Stimulated activated CD4-positive, alpha-beta T cell treated with anti-CD3 and anti-CD28 coated beads, TNF-alpha, amount 100 ng/mL, for 48 hours (primary cell): ENCODE measurements at regions not wholly inside any gene's neighbourhood (a gene's known extent, or its start where the extent isn't known, plus 50 kb on each side); places are given as distances from the start of the nearest gene placed in this dataset.

ENCODE experiments used
- DNase-seq, 3 donors: peaks; one replicate each; pipeline ENCODE4 v3.0.0-alpha.2; 2020; ENCODE audit warnings: low read depth in 3 of 3

- no peak for DNase-seq
These were observed 152.2 kb upstream of the AFDN start for GRCh38 chr6:167674486-167674885.

DNA sequence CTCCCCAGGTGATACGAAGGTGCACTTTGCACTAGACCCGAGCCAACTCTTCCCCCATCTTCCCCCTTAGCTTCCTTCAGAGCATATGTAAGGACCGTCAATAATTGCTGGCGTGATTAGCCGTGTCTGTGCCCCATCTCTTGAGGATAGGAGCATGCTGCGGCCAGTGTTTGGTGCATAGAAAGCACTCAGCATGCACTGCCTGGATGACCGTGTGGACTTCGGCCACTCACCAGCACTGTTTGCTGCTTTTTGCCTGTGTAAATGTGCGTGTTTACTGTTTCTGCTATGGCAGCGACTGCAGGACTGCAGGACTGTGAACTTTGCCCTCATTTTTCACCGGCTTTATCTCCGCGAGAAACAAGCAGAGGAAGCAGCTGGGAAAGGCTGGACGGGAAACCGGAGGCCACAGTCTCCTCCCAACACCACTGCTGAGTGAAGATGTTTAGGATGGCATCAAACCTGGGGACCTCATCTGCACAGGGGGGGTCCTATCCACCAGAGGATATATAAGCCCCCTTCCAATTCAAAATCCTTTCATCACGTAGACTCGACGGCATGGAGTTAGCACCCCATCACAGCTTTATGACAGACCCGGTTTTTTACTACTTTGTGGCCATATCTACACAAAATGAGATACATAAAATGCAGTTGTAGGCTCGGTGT is 150.6 kb upstream of the AFDN start:
- no peak for DNase-seq

GRCh38 chr6:167676666-167677421 is 149.9 kb upstream of the AFDN start:
- DNase-seq = no peak

DNA sequence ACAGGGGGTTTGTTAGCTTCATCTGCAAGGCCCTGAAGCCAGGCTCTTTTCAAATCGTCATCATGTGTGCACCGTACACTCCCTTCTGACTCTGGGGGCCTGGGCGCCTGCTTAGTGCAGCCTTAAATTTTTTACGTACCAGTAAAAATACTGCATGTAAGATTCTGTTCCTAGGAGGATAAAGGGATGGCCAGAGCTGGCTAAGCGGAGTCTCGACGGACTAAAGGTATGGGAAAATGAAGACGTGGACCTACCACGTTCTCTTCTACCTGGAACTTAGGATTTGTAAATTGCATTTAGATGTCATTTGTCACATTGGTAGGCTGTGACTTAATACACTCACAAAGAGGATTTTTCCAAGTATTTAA is 149.3 kb upstream of the AFDN start:
- DNase-seq = no peak

- no peak for DNase-seq
These were observed 148.3 kb upstream of the AFDN start for GRCh38 chr6:167678102-167679101.

DNA sequence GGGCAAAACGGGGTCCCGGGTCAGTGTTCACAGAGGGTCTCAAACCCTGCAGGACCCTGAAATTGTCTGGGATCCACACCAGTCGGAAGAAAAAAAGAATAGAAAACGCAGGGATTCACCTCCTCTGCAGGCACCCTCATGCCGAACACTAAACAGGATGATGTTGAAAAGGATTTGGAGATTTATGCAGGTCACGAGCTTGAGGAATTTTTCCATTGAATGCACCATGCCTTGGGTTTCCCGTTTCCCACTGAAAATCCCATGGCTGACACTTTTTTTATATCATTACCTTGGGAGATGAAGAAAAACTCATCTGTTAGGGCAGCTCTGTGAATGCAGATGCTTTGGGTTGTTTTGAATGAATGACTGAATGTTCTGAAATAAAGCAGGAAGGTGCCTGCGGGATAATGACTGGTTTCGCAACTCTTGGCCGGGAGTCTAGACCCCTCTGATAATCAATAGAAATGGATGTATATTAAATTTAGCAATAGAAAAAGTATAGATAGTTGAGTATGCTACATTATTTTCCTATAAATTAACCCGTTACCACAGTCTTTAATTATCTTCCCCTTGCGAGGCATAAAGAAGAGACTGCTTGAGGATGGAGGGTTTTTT is 147.5 kb upstream of the AFDN start:
- DNase-seq = no peak

DNA sequence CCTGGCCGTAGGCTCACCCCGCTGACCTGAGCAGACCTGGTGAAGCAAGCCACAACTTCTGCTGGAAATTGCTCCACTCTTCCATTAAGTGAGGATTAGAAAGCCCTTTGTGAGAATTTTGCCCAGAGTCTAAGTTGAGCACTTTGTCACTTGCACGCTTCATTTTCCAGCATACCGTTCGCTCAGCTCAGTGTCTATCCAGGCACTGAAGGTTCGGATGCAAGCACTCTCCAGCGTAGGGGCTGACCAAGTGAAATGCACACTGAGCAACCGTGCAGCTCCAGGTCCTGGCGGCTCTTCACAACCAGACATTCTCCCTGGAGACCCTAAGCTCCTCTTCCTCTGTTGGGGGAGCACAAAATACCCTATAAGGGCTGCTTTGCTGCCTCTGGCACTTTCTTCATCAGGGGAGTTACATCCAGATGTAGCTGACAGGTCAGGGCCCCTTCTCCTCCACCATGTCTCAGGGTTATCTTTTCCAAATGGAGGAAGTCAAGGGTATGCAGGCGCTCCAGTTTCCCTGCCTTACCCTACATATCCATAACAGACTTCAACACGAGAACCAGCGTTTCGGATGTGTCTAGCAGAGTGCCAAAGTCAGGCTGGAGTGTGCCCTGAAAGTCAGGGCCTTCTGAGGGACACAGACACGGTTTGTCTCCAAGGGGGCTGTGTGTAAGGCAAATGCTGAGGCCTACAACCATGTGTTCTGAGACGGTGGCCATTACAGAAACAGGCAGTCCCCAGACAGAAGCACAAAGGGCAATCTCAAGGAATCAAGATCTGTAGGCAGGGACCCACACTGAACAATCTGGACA is 146.7 kb upstream of the AFDN start:
- no peak for DNase-seq

GRCh38 chr6:167680605-167681149 is 146.0 kb upstream of the AFDN start:
- no peak for DNase-seq

DNA sequence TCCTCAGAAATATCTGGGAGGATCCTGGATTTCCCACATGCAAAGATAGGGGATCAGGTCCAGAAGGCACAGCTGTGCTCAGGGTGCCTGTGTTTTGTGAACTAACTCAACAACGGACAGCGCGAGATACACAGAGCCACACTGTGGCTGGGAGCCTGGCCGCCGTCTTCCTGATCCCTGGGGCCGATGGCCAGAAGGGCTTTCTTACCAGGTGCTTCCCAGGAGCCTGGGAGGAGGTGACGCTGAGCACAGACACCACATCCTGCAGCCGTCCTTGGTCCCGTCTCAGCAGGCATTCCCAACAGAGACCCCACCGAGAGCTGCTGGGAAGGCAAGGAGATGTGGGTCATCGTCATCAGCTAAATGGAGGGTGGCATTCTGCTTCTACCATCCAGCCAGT is 144.6 kb upstream of the AFDN start:
- no peak for DNase-seq

GRCh38 chr6:167682546-167683027 is 144.1 kb upstream of the AFDN start:
- no peak for DNase-seq

- DNase-seq = no peak
These were observed 143.5 kb upstream of the AFDN start for GRCh38 chr6:167683028-167683862.

DNA sequence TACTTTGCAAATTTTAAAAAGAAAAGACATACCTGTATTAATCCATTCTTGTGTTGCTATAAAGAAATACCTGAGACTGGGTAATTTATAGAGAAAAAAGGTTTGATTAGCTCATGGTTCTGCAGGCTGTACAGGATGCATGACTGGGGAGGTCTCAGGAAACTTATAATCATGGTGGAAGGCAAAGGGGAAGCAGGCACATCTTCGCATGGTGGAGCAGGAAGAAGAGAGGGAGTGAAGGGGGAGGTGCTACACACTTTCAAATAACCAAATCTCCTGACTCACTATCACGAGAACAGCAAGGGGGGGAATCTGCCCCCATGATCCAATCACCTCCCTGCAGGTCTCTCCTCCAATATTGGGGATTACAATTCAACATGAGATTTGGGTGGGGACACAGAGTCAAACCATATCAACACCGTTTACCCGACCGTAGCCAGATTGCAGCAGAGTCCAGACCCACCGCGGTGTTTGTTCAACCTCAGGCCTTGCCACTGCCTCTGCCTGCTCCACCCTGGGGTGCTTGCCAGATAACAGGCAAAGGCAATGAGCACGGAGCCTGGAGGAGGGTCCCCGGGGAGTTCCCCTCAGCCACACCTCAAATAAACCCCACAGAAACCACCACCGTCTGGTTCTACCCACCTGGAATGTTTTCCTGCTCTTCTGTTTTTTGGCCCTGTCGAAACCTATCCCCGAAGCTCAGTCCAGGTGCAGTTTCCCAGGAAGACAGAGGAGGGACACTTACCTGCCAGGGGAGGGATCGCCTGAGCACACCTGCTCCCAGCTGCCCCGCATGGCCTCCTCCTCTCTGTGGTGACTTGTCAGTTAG is 142.2 kb upstream of the AFDN start:
- DNase-seq = no peak

DNA sequence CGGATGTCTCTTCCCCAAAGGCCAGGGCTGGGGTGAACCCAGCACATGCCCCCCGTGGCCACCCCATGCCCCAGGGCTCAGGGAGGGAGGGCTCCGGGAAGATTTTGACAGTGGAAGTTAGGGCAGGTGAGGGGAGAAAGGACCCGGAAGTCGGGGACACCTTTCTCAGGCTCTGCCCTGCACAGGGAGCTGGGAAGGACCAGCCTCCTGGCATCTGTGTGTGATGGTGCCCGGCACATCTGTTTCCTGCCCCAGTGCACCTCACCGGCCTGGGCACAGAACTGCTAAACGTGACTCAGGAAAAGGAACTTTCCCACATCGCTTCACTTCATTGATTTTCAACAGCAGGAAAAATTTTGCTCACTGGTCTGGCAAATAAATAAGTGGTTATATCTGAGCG is 141.1 kb upstream of the AFDN start:
- DNase-seq = no peak

GRCh38 chr6:167686204-167686893 is 140.4 kb upstream of the AFDN start:
- DNase-seq = no peak

- DNase-seq = no peak
These were observed 139.5 kb upstream of the AFDN start for GRCh38 chr6:167687116-167687725.

- DNase-seq = no peak
These were observed 138.6 kb upstream of the AFDN start for GRCh38 chr6:167688123-167688522.

DNA sequence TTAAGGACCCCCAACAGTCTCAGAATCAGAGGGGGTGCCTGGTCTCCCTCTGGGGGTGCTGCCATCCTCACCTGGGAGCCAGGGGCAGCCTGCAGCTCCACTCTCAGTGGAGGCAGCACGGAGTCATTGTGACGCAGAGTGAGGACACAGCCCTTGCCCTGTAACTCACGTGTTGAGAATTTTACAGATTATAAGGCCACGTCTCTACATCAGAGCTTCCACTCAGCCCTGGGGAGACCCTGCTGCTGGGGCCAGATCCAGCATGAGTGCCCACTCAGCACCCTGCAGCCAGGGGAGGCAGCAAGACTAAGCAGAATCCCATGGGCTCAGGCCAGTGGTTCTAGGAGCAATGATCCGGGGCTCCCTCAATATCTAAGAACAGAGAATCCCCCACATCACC is 137.4 kb upstream of the AFDN start:
- DNase-seq = no peak

- DNase-seq = no peak
These were observed 137.0 kb upstream of the AFDN start for GRCh38 chr6:167689751-167690150.
